NCI-H1417 (cell line): ENCODE measurements at regions not wholly inside any gene's neighbourhood (a gene's known extent, or its start where the extent isn't known, plus 50 kb on each side); places are given as distances from the start of the nearest gene placed in this dataset.
A peak's percentile ranks its signal among the peaks of the same experiment; 100 is the strongest.
"Not testable (repeated sequence)": the region's sequence is repeated elsewhere in the genome, so short reads cannot be mapped to it uniquely, and the experiment has no call there.

ENCODE experiments used
- DNase-seq, 3 experiments: peaks; one replicate each; lab custom pipeline; 2025; lab: John Stamatoyannopoulos, UW

GRCh38 chr5:12772276-12772675 is 868.0 kb upstream of the CTNND2 start:
- no peak for DNase-seq

GRCh38 chr5:12759377-12759776 is 855.1 kb upstream of the CTNND2 start:
- DNase-seq: no peak

GRCh38 chr5:12757035-12757434 is 852.8 kb upstream of the CTNND2 start:
- no peak for DNase-seq

GRCh38 chr5:12745537-12745936 is 841.3 kb upstream of the CTNND2 start:
- DNase-seq: no peak

GRCh38 chr5:12743582-12743981 is 839.3 kb upstream of the CTNND2 start:
- DNase-seq: no peak

- DNase-seq: no peak
Observed at GRCh38 chr5:12730354-12730753, 826.1 kb upstream of the CTNND2 start.

GRCh38 chr5:12716664-12717063 is 812.4 kb upstream of the CTNND2 start:
- no peak for DNase-seq

- DNase-seq: no peak
Observed at GRCh38 chr5:12707560-12707959, 803.3 kb upstream of the CTNND2 start.

- peak in 1 of 3 experiments; percentile 36 for DNase-seq
Observed at GRCh38 chr5:12704955-12705354, 800.7 kb upstream of the CTNND2 start.

- DNase-seq: no peak
Observed at GRCh38 chr5:12703254-12703653, 799.0 kb upstream of the CTNND2 start.

- no peak for DNase-seq
Observed at GRCh38 chr5:12695651-12696050, 791.4 kb upstream of the CTNND2 start.

- no peak for DNase-seq
Observed at GRCh38 chr5:12691330-12691729, 787.1 kb upstream of the CTNND2 start.

- no peak for DNase-seq
Observed at GRCh38 chr5:12690361-12690760, 786.1 kb upstream of the CTNND2 start.

GRCh38 chr5:12683249-12683648 is 779.0 kb upstream of the CTNND2 start:
- DNase-seq: no peak

GRCh38 chr5:12679731-12680130 is 775.5 kb upstream of the CTNND2 start:
- DNase-seq: no peak

- no peak for DNase-seq
Observed at GRCh38 chr5:12675959-12676358, 771.7 kb upstream of the CTNND2 start.

- DNase-seq: peak in 1 of 3 experiments; percentile 52
Observed at GRCh38 chr5:12672141-12672540, 767.9 kb upstream of the CTNND2 start.

GRCh38 chr5:12669326-12669725 is 765.1 kb upstream of the CTNND2 start:
- DNase-seq: no peak

GRCh38 chr5:12668564-12668963 is 764.3 kb upstream of the CTNND2 start:
- DNase-seq: no peak

GRCh38 chr5:12667818-12668217 is 763.6 kb upstream of the CTNND2 start:
- DNase-seq: not testable (repeated sequence)

GRCh38 chr5:12665772-12666171 is 761.5 kb upstream of the CTNND2 start:
- DNase-seq: not testable (repeated sequence)

- DNase-seq: no peak
Observed at GRCh38 chr5:12662545-12663314, 758.5 kb upstream of the CTNND2 start.

GRCh38 chr5:12661617-12662370 is 757.5 kb upstream of the CTNND2 start:
- no peak for DNase-seq
